K562 (cell line): ENCODE measurements at regions not wholly inside any gene's neighbourhood (a gene's known extent, or its start where the extent isn't known, plus 50 kb on each side); places are given as distances from the start of the nearest gene placed in this dataset.

Source experiments
- BDP1 ChIP-seq: IDR thresholded peaks from 3 replicates; pipeline ENCODE4 v1.6.1; 2011; ENCODE audit not compliant: insufficient read length, insufficient read depth
- CAMTA2 ChIP-seq: fragments of 250-450 bp; sonication (Bioruptor Pico); conservative IDR thresholded peaks from 2 replicates; pipeline ENCODE4 v1.5.1; 2022
- CBX2 ChIP-seq: fragments of 200-600 bp; sonication (generic); IDR thresholded peaks from one replicate; pipeline ENCODE4 v1.6.1; 2012; ENCODE audit warnings: mild to moderate bottlenecking, low read length, inconsistent platforms; ENCODE audit not compliant: insufficient read depth, poor library complexity, severe bottlenecking
- DDX20 ChIP-seq: fragments of 450-650 bp; IDR thresholded peaks from 2 replicates; pipeline ENCODE4 v1.6.1; 2016; ENCODE audit warnings: missing genetic modification characterization, low read depth, mild to moderate bottlenecking, missing compliant biosample characterization, moderate library complexity
- ELF2 ChIP-seq: fragments of 250-450 bp; sonication (Bioruptor Pico); IDR thresholded peaks from 2 replicates; pipeline ENCODE4 v1.5.0; 2021; ENCODE audit warnings: mild to moderate bottlenecking
- JUNB ChIP-seq: fragments of 450-650 bp; formaldehyde crosslinking; conservative IDR thresholded peaks from 2 replicates; pipeline ENCODE4 v1.4.0; 2020; ENCODE audit warnings: mild to moderate bottlenecking
- PYGO2 ChIP-seq: fragments of 450-650 bp; IDR thresholded peaks from 2 replicates; pipeline ENCODE4 v1.6.1; 2016; ENCODE audit warnings: mild to moderate bottlenecking, missing genetic modification characterization, moderate library complexity, missing compliant biosample characterization
- RFX1 ChIP-seq: fragments of 450-650 bp; IDR thresholded peaks from 2 replicates; pipeline ENCODE4 v1.6.1; 2016; ENCODE audit warnings: mild to moderate bottlenecking, moderate library complexity
- TAF9B ChIP-seq: fragments of 450-650 bp; IDR thresholded peaks from 2 replicates; pipeline ENCODE4 v1.6.1; 2018; ENCODE audit warnings: mild to moderate bottlenecking; ENCODE audit not compliant: partially characterized antibody
- ZNF23 ChIP-seq: fragments of 250-450 bp; sonication (Bioruptor Pico); IDR thresholded peaks from 2 replicates; pipeline ENCODE4 v1.4.0; 2020; ENCODE audit warnings: mild to moderate bottlenecking
- TF ChIP-seq, protein P1 (sequence below): fragments of 250-450 bp; sonication (Bioruptor Pico); IDR thresholded peaks from 2 replicates; pipeline ENCODE4 v1.8.0; 2021; ENCODE audit warnings: moderate library complexity, mild to moderate bottlenecking, inconsistent platforms

DNA sequence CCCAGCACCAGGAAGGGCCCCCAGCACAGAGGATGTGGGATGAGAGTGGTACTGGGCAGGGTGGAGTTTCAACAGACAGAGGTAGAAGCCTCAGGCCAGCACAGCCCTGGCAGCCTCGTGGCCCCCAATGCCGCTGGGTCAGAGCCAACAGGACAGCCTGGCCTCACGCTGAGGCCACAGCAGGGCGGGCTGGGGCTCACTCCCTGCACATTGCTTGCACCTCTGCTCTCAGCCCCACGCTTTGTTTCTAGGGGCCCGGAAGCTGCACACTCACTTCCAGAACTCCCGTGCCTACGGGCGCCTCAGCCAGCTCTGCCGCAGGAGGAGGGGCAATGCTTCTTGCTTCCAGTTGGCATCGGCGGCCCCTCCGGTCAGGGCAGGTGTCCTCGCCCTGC lies 72.9 kb downstream of the SIK1 start (continued):
- TF ChIP-seq RFX1 (no peak), CBX2 (no peak), TAF9B (no peak), BDP1 (no peak), ZNF23 (no peak), JUNB (CRISPR knock-in tag) (no peak), DDX20 (tag) (no peak), CAMTA2 (no peak), ELF2 (CRISPR knock-in tag) (no peak), PYGO2 (no peak)
- TF ChIP-seq, protein P1, sequence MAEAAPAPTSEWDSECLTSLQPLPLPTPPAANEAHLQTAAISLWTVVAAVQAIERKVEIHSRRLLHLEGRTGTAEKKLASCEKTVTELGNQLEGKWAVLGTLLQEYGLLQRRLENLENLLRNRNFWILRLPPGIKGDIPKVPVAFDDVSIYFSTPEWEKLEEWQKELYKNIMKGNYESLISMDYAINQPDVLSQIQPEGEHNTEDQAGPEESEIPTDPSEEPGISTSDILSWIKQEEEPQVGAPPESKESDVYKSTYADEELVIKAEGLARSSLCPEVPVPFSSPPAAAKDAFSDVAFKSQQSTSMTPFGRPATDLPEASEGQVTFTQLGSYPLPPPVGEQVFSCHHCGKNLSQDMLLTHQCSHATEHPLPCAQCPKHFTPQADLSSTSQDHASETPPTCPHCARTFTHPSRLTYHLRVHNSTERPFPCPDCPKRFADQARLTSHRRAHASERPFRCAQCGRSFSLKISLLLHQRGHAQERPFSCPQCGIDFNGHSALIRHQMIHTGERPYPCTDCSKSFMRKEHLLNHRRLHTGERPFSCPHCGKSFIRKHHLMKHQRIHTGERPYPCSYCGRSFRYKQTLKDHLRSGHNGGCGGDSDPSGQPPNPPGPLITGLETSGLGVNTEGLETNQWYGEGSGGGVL (CRISPR knock-in tag) = no peak
